HEK293T (cell line): ENCODE measurements at regions not wholly inside any gene's neighbourhood (a gene's known extent, or its start where the extent isn't known, plus 50 kb on each side); places are given as distances from the start of the nearest gene placed in this dataset.

Experiments
- CTCF ChIA-PET: fragments of 350-600 bp; formaldehyde crosslinking; extraction: SDS; loops from one replicate; lab custom pipeline; 2021; ENCODE audit warnings: antibody characterized with exemption, inconsistent platforms; lab: Yijun Ruan, JAX
- POLR2A ChIA-PET: fragments of 350-600 bp; formaldehyde crosslinking; extraction: SDS; loops from one replicate; lab custom pipeline; 2020; ENCODE audit warnings: antibody characterized with exemption, inconsistent platforms; lab: Yijun Ruan, JAX
- DNase-seq: peaks from one replicate; pipeline ENCODE4 v3.0.0; 2012; ENCODE audit warnings: mixed read lengths; ENCODE audit errors: extremely low spot score
- ARNT ChIP-seq: fragments of 450-650 bp; IDR thresholded peaks from 2 replicates; pipeline ENCODE4 v1.6.1; 2017; ENCODE audit warnings: mild to moderate bottlenecking
- BHLHE40 ChIP-seq: fragments of 450-650 bp; IDR thresholded peaks from 2 replicates; pipeline ENCODE4 v1.6.1; 2016; ENCODE audit warnings: mild to moderate bottlenecking, moderate library complexity, borderline replicate concordance
- CTBP1 ChIP-seq: fragments of 450-650 bp; IDR thresholded peaks from 2 replicates; pipeline ENCODE4 v1.6.1; 2016; ENCODE audit warnings: borderline replicate concordance
- ELF4 ChIP-seq: fragments of 450-650 bp; IDR thresholded peaks from 2 replicates; pipeline ENCODE4 v1.6.1; 2017; ENCODE audit warnings: antibody characterized with exemption
- FOXA1 ChIP-seq: fragments of 450-650 bp; IDR thresholded peaks from 2 replicates; pipeline ENCODE4 v1.6.1; 2016; ENCODE audit warnings: mild to moderate bottlenecking
- FOXK2 ChIP-seq: fragments of 450-650 bp; IDR thresholded peaks from 2 replicates; pipeline ENCODE4 v1.6.1; 2016; ENCODE audit warnings: mild to moderate bottlenecking
- FOXM1 ChIP-seq: fragments of 450-650 bp; IDR thresholded peaks from 2 replicates; pipeline ENCODE4 v1.6.1; 2017; ENCODE audit warnings: mild to moderate bottlenecking, borderline replicate concordance
- HDGF ChIP-seq: fragments of 450-650 bp; IDR thresholded peaks from 2 replicates; pipeline ENCODE4 v1.6.1; 2017; ENCODE audit warnings: antibody characterized with exemption, borderline replicate concordance
- L3MBTL2 ChIP-seq: fragments of 450-650 bp; conservative IDR thresholded peaks from 2 replicates; pipeline ENCODE4 v1.6.1; 2016; ENCODE audit warnings: mild to moderate bottlenecking
- LEF1 ChIP-seq: fragments of 450-650 bp; IDR thresholded peaks from 2 replicates; pipeline ENCODE4 v1.6.1; 2017; ENCODE audit warnings: mild to moderate bottlenecking, borderline replicate concordance
- NFRKB ChIP-seq: fragments of 450-650 bp; IDR thresholded peaks from 2 replicates; pipeline ENCODE4 v1.6.1; 2016; ENCODE audit warnings: mild to moderate bottlenecking, moderate library complexity
- PKNOX1 ChIP-seq: fragments of 450-650 bp; IDR thresholded peaks from 2 replicates; pipeline ENCODE4 v1.6.1; 2016
- SP1 ChIP-seq: fragments of 450-650 bp; IDR thresholded peaks from 2 replicates; pipeline ENCODE4 v1.6.1; 2017
- SUZ12 ChIP-seq: fragments of 450-650 bp; IDR thresholded peaks from 2 replicates; pipeline ENCODE4 v1.6.1; 2016; ENCODE audit warnings: mild to moderate bottlenecking
- TARDBP ChIP-seq: fragments of 450-650 bp; IDR thresholded peaks from 2 replicates; pipeline ENCODE4 v1.6.1; 2016
- ZNF384 ChIP-seq: fragments of 450-650 bp; IDR thresholded peaks from 2 replicates; pipeline ENCODE4 v1.6.1; 2016

DNA sequence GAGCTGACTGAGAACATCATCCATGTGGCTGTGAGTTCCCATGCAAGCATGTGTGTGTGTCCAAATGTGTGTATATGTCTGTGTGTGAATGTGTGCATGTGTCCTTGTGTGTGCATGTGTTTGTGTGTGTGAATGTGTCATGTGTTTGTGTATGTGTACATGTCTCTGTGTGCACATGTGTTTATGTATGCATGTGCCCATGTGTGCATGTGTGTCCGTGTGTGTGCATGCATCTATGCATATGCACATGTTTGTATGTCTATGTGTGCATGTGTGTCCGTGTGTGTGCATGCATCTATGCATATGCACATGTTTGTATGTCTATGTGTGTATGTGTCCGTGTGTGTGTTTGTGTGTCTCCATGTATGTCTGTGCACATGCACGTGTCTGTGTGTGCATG, 99.7 kb downstream of the LBH start:
- ChIA-PET POLR2A (no interaction called here), CTCF (no interaction called here)
- TF ChIP-seq PKNOX1 = no peak
- TF ChIP-seq NFRKB = no peak
- no peak for TF ChIP-seq BHLHE40
- no peak for TF ChIP-seq ZNF384
- TF ChIP-seq FOXK2 = no peak
- TF ChIP-seq CTBP1 = no peak
- TF ChIP-seq ARNT = no peak
- DNase-seq = no peak

- POLR2A ChIA-PET = no interaction called here
- CTCF ChIA-PET = no interaction called here
- no peak for DNase-seq
- TF ChIP-seq PKNOX1 = no peak
- no peak for TF ChIP-seq SUZ12
- no peak for TF ChIP-seq FOXK2
- TF ChIP-seq CTBP1 = no peak
- no peak for TF ChIP-seq BHLHE40
- TF ChIP-seq L3MBTL2 = no peak
- TF ChIP-seq SP1 = no peak
- no peak for TF ChIP-seq ELF4
- TF ChIP-seq ZNF384 = no peak
- no peak for TF ChIP-seq ARNT
- TF ChIP-seq NFRKB = no peak
- TF ChIP-seq FOXA1 = no peak
- no peak for TF ChIP-seq TARDBP
- no peak for TF ChIP-seq FOXM1
- TF ChIP-seq HDGF = no peak
- TF ChIP-seq LEF1 = no peak
These were observed 100.5 kb downstream of the LBH start for GRCh38 chr2:30331869-30332268.

GRCh38 chr2:30332791-30333453, 101.6 kb downstream of the LBH start:
- no peak for DNase-seq
- ChIA-PET POLR2A (no interaction called here), CTCF (interaction anchor here (0.6 kb wide), 2 partner anchors 343 to 1385 kb away, joined by 3 read pairs; no protein-coding TSS in a partner anchor)
- TF ChIP-seq FOXM1 (no peak), HDGF (no peak), ARNT (no peak), L3MBTL2 (no peak), FOXK2 (no peak), LEF1 (no peak), PKNOX1 (no peak), TARDBP (no peak), SUZ12 (no peak), FOXA1 (no peak), ELF4 (no peak), NFRKB (no peak), BHLHE40 (no peak), ZNF384 (no peak), CTBP1 (no peak), SP1 (no peak)

DNA sequence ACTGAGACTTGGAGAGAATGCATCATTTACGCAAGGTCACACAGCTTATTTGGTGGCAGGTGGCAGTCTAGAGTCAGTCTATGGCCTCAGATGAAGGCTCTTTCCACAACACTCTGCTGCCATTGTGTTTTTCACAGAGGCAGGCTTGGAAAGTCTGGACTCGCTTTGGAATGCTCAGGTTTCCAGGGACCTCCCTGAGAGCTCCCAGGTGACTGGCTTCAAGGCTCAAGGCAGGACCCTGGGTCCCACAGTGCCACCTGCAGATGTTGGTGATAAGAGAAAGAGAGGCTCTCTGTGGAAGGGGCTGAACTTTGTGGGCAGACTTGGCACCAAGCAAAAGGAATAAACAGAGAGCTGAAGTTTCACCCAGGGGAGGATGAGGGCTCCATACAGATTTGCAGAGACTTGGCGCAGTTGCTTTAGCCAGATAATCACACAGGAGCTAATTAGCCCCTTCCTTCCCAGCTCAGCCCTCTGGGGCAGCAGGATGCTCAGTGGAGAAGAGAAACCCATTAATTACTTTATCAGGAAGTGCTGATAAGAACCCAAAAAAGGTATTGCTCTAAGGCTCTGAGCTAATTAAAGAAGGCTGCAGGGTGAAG, 103.5 kb downstream of the LBH start:
- ChIA-PET POLR2A (no interaction called here), CTCF (interaction anchor here (0.9 to 1.3 kb wide), 2 partner anchors 371 to 377 kb away, joined by 3 read pairs; no protein-coding TSS in a partner anchor)
- no peak for DNase-seq
- TF ChIP-seq TARDBP = no peak

- POLR2A ChIA-PET = no interaction called here
- TF ChIP-seq HDGF (no peak), SP1 (no peak), TARDBP (no peak), FOXK2 (no peak), SUZ12 (no peak), FOXM1 (no peak), ZNF384 (no peak), CTBP1 (no peak), LEF1 (no peak), FOXA1 (no peak), BHLHE40 (no peak), ARNT (no peak), PKNOX1 (no peak), ELF4 (no peak), NFRKB (no peak), L3MBTL2 (no peak)
These were observed 104.8 kb downstream of the LBH start for GRCh38 chr2:30336084-30336483.

More at GRCh38 chr2:30336084-30336483, 104.8 kb downstream of the LBH start:
- no peak for DNase-seq
- CTCF ChIA-PET = no interaction called here
